A673 (cell line): ENCODE measurements at regions not wholly inside any gene's neighbourhood (a gene's known extent, or its start where the extent isn't known, plus 50 kb on each side); places are given as distances from the start of the nearest gene placed in this dataset.

Experiments
- BruUV-seq: library from RNA; stranded (reverse); fragments of 400-500 nt; replicated peaks from 2 replicates; lab custom pipeline; 2021; lab: Mats Ljungman, UMichigan
- CTCF ChIA-PET: fragments of 300-600 bp; sonication (Branson Sonifier 250); formaldehyde crosslinking; loops from one replicate; lab custom pipeline; 2022; ENCODE audit warnings: antibody characterized with exemption; lab: Charles Lee
- POLR2A ChIA-PET: fragments of 300-600 bp; sonication (Branson Sonifier 250); formaldehyde crosslinking; loops from one replicate; lab custom pipeline; 2022; ENCODE audit warnings: antibody characterized with exemption; ENCODE audit not compliant: low non-redundant PET; lab: Charles Lee
- DNase-seq: peaks from one replicate; pipeline ENCODE4 v3.0.0-alpha.2; 2015; ENCODE audit warnings: low spot score
- H3K27ac ChIP-seq: fragments of 200-600 bp; sonication (generic); 2 replicates; pipeline ENCODE4 v1.5.1; 2016; ENCODE audit warnings: mixed run types, low read depth, mild to moderate bottlenecking, mixed read lengths, antibody characterized with exemption, low read length; ENCODE audit not compliant: poor library complexity, severe bottlenecking
- H3K27me3 ChIP-seq: fragments of 200-600 bp; sonication (generic); replicated peaks from 2 replicates; pipeline ENCODE4 v1.6.1; 2017; ENCODE audit warnings: mixed run types, low read depth, mild to moderate bottlenecking, mixed read lengths, antibody characterized with exemption, low read length; ENCODE audit not compliant: insufficient read depth, poor library complexity
- H3K36me3 ChIP-seq: fragments of 200-600 bp; sonication (generic); 2 replicates; pipeline ENCODE4 v1.6.1; 2016; ENCODE audit warnings: mixed run types, mild to moderate bottlenecking, mixed read lengths, antibody characterized with exemption, low read length; ENCODE audit not compliant: insufficient read depth, poor library complexity, severe bottlenecking
- H3K4me1 ChIP-seq: fragments of 200-600 bp; sonication (generic); 2 replicates; pipeline ENCODE4 v1.6.1; 2017; ENCODE audit warnings: mixed run types, mild to moderate bottlenecking, mixed read lengths, antibody characterized with exemption, low read length; ENCODE audit not compliant: insufficient read depth, poor library complexity, severe bottlenecking
- H3K4me3 ChIP-seq: fragments of 200-600 bp; sonication (generic); 2 replicates; pipeline ENCODE4 v1.5.1; 2016; ENCODE audit warnings: low read depth, mixed run types, mild to moderate bottlenecking, mixed read lengths, low read length; ENCODE audit not compliant: poor library complexity, severe bottlenecking
- H3K9me3 ChIP-seq: fragments of 200-600 bp; sonication (generic); 2 replicates; pipeline ENCODE4 v1.6.1; 2016; ENCODE audit warnings: mixed run types, low read depth, mild to moderate bottlenecking, mixed read lengths, antibody characterized with exemption, low read length; ENCODE audit not compliant: poor library complexity, severe bottlenecking
- CTCF ChIP-seq: fragments of 300-800, 200-600 bp; sonication (generic); conservative IDR thresholded peaks from 2 replicates; pipeline ENCODE4 v1.5.1; 2017; ENCODE audit warnings: low read depth, mild to moderate bottlenecking, antibody characterized with exemption, low read length, moderate library complexity, mixed read lengths
- EZH2 ChIP-seq: fragments of 200-600 bp; sonication (generic); IDR thresholded peaks from 2 replicates; pipeline ENCODE4 v1.6.1; 2017; ENCODE audit warnings: borderline replicate concordance, low read depth, mild to moderate bottlenecking, mixed read lengths, antibody characterized with exemption, low read length; ENCODE audit not compliant: poor library complexity, severe bottlenecking
- intact Hi-C: fragments of 100-400 bp; cut with micrococcal nuclease; formaldehyde crosslinking; loops from one replicate; pipeline ENCODE4 v1.10.0; 2022; ENCODE audit not compliant: unreplicated experiment

GRCh38 chr22:48586799-48587185 lies 1240.9 kb downstream of the BRD1 start:
- H3K9me3 ChIP-seq: no peaks in the 10 kb centered on the region
- CTCF ChIA-PET: no interaction called here
- intact Hi-C loops: no loop called here
- H3K4me1 ChIP-seq: peaks cover 4% of the 10 kb centered on the region
- POLR2A ChIA-PET: no interaction called here
- peak overlapping the region; percentile 23 for H3K27ac ChIP-seq
- no peak for TF ChIP-seq EZH2
- no peak for TF ChIP-seq CTCF
- H3K4me3 ChIP-seq: no peak overlapping the region
- no TSS peak for BruUV-seq
- peaks cover 17% of the 10 kb centered on the region for H3K36me3 ChIP-seq
- DNase-seq: no peak
- no peaks in the 10 kb centered on the region for H3K27me3 ChIP-seq

- peaks cover 17% of the 10 kb centered on the region for H3K36me3 ChIP-seq
- TF ChIP-seq EZH2 (no peak), CTCF (no peak)
- peaks cover 9% of the 10 kb centered on the region for H3K4me1 ChIP-seq
- CTCF ChIA-PET: no interaction called here
- BruUV-seq: no TSS peak
- no peak overlapping the region for H3K4me3 ChIP-seq
- no peak for DNase-seq
- intact Hi-C loops: no loop called here
- H3K9me3 ChIP-seq: no peaks in the 10 kb centered on the region
- H3K27ac ChIP-seq: peak overlapping the region; percentile 23
- H3K27me3 ChIP-seq: no peaks in the 10 kb centered on the region
- POLR2A ChIA-PET: no interaction called here
Measured at GRCh38 chr22:48585916-48586798, 1241.5 kb downstream of the BRD1 start.

GRCh38 chr22:48584170-48584569 lies 1243.5 kb downstream of the BRD1 start:
- peaks cover 18% of the 10 kb centered on the region for H3K4me1 ChIP-seq
- CTCF ChIA-PET: no interaction called here
- H3K9me3 ChIP-seq: no peaks in the 10 kb centered on the region
- H3K36me3 ChIP-seq: peaks cover 17% of the 10 kb centered on the region
- BruUV-seq: no TSS peak
- intact Hi-C loops: loop anchor here (5.0 kb wide), 1 partner anchor 288 kb away; no protein-coding TSS in a partner anchor
- POLR2A ChIA-PET: no interaction called here
- no peak overlapping the region for H3K4me3 ChIP-seq
- TF ChIP-seq CTCF (no peak), EZH2 (no peak)
- H3K27ac ChIP-seq: no peak overlapping the region
- no peak for DNase-seq
- H3K27me3 ChIP-seq: no peaks in the 10 kb centered on the region
